CD4-positive, alpha-beta memory T cell (primary cell): ENCODE measurements at regions not wholly inside any gene's neighbourhood (a gene's known extent, or its start where the extent isn't known, plus 50 kb on each side); places are given as distances from the start of the nearest gene placed in this dataset.

Experiments used
- CTCF ChIA-PET: fragments of 350-600 bp; sonication (Branson Sonifier 250); formaldehyde crosslinking; loops from one replicate; lab custom pipeline; 2021; ENCODE audit warnings: inconsistent platforms; ENCODE audit not compliant: partially characterized antibody; lab: Charles Lee
- POLR2A ChIA-PET: fragments of 350-600 bp; sonication (Branson Sonifier 250); formaldehyde crosslinking; loops from one replicate; lab custom pipeline; 2021; ENCODE audit not compliant: partially characterized antibody; lab: Charles Lee
- DNase-seq, 5 donors: peaks; one replicate each; pipeline versions ENCODE4 v3.0.0 to v3.0.0-alpha.2; 2020 to 2022; ENCODE audit warnings: mixed read lengths in 1 of 5
- H3K27ac ChIP-seq: one replicate; pipeline ENCODE4 v1.7.0; 2013; ENCODE audit warnings: low read depth, low read length
- H3K27me3 ChIP-seq: 2 replicates; pipeline ENCODE4 v1.7.0; 2013; ENCODE audit warnings: mild to moderate bottlenecking, low read length, moderate library complexity; ENCODE audit not compliant: insufficient read depth
- H3K36me3 ChIP-seq: 2 replicates; pipeline ENCODE4 v1.7.0; 2013; ENCODE audit warnings: mild to moderate bottlenecking, low read length, moderate library complexity; ENCODE audit not compliant: insufficient read depth
- H3K4me1 ChIP-seq: 2 replicates; pipeline ENCODE4 v1.7.0; 2013; ENCODE audit warnings: mild to moderate bottlenecking, low read length, moderate library complexity; ENCODE audit not compliant: insufficient read depth
- H3K4me3 ChIP-seq, 2 donors: one replicate each; pipeline ENCODE4 v1.7.0; 2013; ENCODE audit warnings: low read length in 2 of 2, mild to moderate bottlenecking in 1 of 2
- H3K9me3 ChIP-seq, 2 donors: one replicate each; pipeline ENCODE4 v1.7.0; 2013; ENCODE audit warnings: low read length in 2 of 2, control low read depth in 1 of 2; ENCODE audit not compliant: control insufficient read depth in 1 of 2
- H3K27ac Mint-ChIP-seq, 7 donors: one replicate each; pipeline ENCODE4 v1.8.0; 2020 to 2021; ENCODE audit warnings: mixed read lengths in 7 of 7, mild to moderate bottlenecking in 6 of 7, inconsistent platforms in 3 of 7, moderate library complexity in 3 of 7
- H3K27me3 Mint-ChIP-seq, 2 donors: one replicate each; pipeline ENCODE4 v1.8.0; 2020 to 2021; ENCODE audit warnings: mixed read lengths in 2 of 2
- H3K36me3 Mint-ChIP-seq, 2 donors: one replicate each; pipeline ENCODE4 v1.8.0; 2020 to 2021; ENCODE audit warnings: mixed read lengths in 2 of 2, inconsistent platforms in 1 of 2, mild to moderate bottlenecking in 1 of 2
- H3K4me1 Mint-ChIP-seq, 4 donors: one replicate each; pipeline ENCODE4 v1.8.0; 2020 to 2021; ENCODE audit warnings: mixed read lengths in 4 of 4, mild to moderate bottlenecking in 1 of 4
- H3K4me3 Mint-ChIP-seq, 8 donors: one replicate each; pipeline ENCODE4 v1.8.0; 2020 to 2021; ENCODE audit warnings: mixed read lengths in 8 of 8, mild to moderate bottlenecking in 7 of 8, moderate library complexity in 6 of 8, inconsistent platforms in 3 of 8
- H3K9me3 Mint-ChIP-seq, 8 donors: one replicate each; pipeline ENCODE4 v1.8.0; 2020 to 2021; ENCODE audit warnings: mixed read lengths in 8 of 8, mild to moderate bottlenecking in 5 of 8, inconsistent platforms in 3 of 8, moderate library complexity in 1 of 8
- intact Hi-C: fragments of 100-400 bp; cut with micrococcal nuclease; formaldehyde crosslinking; loops from one replicate; pipeline ENCODE4 v1.15.1; 2023

DNA sequence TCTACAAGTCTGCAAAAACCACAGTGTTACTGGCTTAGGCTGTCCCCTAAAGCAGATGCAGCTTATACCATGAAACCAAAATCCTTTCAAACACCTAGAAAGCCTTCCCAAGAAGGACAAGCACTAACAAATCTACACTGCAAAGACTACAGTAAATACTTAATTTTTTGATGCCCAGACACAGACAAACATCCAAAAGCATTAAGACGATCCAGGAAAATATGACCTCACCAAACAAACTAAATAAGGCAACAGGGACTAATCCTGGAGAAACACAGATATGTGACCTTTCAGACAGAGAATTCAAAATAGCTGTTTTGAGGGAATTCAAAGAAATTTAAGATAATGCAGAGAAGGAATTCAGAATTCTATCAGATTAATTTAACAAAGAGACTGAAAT, 423.5 kb downstream of the COL12A1 start:
- ChIA-PET POLR2A (no interaction called here), CTCF (no interaction called here)
- no peaks in the 10 kb centered on the region for H3K9me3 ChIP-seq
- no peaks in the 10 kb centered on the region for H3K27me3 ChIP-seq
- no peak overlapping the region for H3K4me3 ChIP-seq
- DNase-seq: no peak
- H3K4me1 ChIP-seq: no peaks in the 10 kb centered on the region
- intact Hi-C loops: no loop called here
- no peaks in the 10 kb centered on the region for H3K27me3 Mint-ChIP-seq
- no peaks in the 10 kb centered on the region for H3K36me3 ChIP-seq
- no peak overlapping the region for H3K4me3 Mint-ChIP-seq
- peaks cover 3 to 16% (median 4%) of the 10 kb centered on the region in 8 donors for H3K9me3 Mint-ChIP-seq
- H3K4me1 Mint-ChIP-seq: no peaks in the 10 kb centered on the region
- H3K36me3 Mint-ChIP-seq: no peaks in the 10 kb centered on the region
- no peak overlapping the region for H3K27ac ChIP-seq
- H3K27ac Mint-ChIP-seq: no peak overlapping the region

DNA sequence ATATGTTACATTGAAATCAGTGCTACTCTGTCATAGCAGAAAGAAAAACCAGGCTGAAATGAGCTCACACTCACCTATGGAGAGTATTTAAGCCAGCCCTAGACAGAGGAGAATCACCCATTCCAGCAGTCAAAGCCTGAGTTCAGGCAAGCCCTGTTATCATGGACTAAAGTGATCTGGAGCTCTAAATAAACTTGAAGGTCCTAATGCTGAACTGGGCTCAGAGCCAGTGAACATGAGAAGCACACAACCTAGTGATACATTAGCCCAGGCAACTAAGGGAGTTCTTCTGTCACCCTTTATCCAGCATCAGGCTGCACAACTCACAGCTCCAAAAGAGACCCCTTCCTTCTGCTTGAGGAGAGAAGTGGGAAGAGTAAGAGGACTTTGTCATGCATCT, 425.0 kb downstream of the COL12A1 start:
- CTCF ChIA-PET: no interaction called here
- no peak overlapping the region for H3K27ac ChIP-seq
- Mint-ChIP-seq H3K4me1 (no peaks in the 10 kb centered on the region), H3K4me3 (no peak overlapping the region), H3K36me3 (no peaks in the 10 kb centered on the region), H3K9me3 (peaks cover 3 to 16% (median 5%) of the 10 kb centered on the region in 8 donors), H3K27ac (no peak overlapping the region), H3K27me3 (no peaks in the 10 kb centered on the region)
- H3K9me3 ChIP-seq: no peaks in the 10 kb centered on the region
- POLR2A ChIA-PET: no interaction called here
- no peak overlapping the region for H3K4me3 ChIP-seq
- H3K4me1 ChIP-seq: no peaks in the 10 kb centered on the region
- intact Hi-C loops: no loop called here
- H3K27me3 ChIP-seq: no peaks in the 10 kb centered on the region
- H3K36me3 ChIP-seq: no peaks in the 10 kb centered on the region
- no peak for DNase-seq

DNA sequence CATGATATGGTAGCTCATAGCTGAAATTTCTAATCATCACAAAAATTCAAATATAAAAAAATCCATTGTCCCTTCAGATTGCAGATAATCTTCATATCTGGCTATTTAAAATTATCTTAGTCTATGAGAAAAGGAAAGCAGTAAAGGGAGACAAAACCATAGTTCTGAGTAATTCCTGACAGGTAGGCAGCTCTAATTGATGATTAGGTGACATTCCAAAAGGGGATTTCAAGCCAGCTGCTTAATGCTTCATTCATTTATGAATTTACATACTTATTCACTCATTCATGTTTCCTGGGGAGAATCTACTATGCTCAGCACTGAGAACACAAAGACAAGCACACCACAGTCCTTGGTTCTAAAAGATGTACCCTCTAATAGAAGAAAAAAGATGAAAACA, 437.1 kb downstream of the COL12A1 start:
- DNase-seq: no peak
- Mint-ChIP-seq H3K27ac (no peak overlapping the region), H3K36me3 (no peaks in the 10 kb centered on the region), H3K4me1 (no peaks in the 10 kb centered on the region), H3K4me3 (no peak overlapping the region), H3K27me3 (no peaks in the 10 kb centered on the region), H3K9me3 (peaks cover 0 to 3% (median 1%) of the 10 kb centered on the region in 8 donors)
- intact Hi-C loops: no loop called here
- Histone ChIP-seq H3K27ac (no peak overlapping the region), H3K27me3 (no peaks in the 10 kb centered on the region), H3K9me3 (no peaks in the 10 kb centered on the region), H3K4me3 (no peak overlapping the region), H3K36me3 (no peaks in the 10 kb centered on the region), H3K4me1 (no peaks in the 10 kb centered on the region)
- ChIA-PET POLR2A (no interaction called here), CTCF (no interaction called here)

DNA sequence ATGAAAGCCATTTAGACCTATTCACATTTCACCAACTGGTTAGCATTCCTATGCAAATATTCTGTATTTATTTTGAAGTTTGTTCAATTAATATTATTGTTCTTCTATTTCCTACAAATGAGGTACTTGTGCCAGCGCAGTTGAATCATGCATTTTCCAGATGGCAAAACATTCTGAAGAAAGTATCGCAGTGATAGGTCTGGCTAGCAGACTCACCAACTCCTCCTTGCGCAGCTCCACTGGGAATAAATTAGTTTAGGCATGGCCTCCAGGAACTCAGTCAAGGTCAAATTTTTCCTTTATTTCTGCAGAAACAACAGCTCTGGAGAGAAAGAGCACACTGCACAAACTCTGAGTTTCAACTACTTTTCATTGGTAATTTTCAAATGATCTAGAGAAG, 437.7 kb downstream of the COL12A1 start:
- H3K36me3 Mint-ChIP-seq: no peaks in the 10 kb centered on the region
- H3K27ac Mint-ChIP-seq: no peak overlapping the region
- no peaks in the 10 kb centered on the region for H3K27me3 Mint-ChIP-seq
- DNase-seq: no peak
- H3K4me3 ChIP-seq: no peak overlapping the region
- H3K27ac ChIP-seq: no peak overlapping the region
- POLR2A ChIA-PET: no interaction called here
- intact Hi-C loops: no loop called here
- no peaks in the 10 kb centered on the region for H3K9me3 ChIP-seq
- H3K4me1 Mint-ChIP-seq: no peaks in the 10 kb centered on the region
- CTCF ChIA-PET: no interaction called here
- no peaks in the 10 kb centered on the region for H3K27me3 ChIP-seq
- no peak overlapping the region for H3K4me3 Mint-ChIP-seq
- H3K9me3 Mint-ChIP-seq: peaks cover 0 to 3% (median 1%) of the 10 kb centered on the region in 8 donors
- no peaks in the 10 kb centered on the region for H3K36me3 ChIP-seq
- no peaks in the 10 kb centered on the region for H3K4me1 ChIP-seq

DNA sequence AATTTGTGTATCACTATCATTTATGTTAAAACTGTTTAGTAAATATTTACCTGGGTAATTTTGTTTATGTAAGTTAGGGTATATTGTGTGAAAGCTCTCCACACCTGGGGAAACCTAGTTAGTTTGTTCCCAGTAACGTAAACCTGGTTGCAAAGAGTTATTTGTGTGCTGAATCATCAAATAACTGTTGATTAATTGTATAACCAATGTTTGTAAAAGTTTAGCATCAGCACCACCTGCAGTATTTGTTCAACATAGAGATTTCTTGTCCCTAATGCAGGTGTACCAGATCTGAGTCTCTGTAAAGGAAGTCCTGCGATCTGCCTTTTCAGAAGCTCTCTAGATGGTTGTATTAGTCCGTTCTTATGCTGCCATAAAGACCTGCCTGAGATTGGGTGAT, 440.4 kb downstream of the COL12A1 start:
- ChIA-PET CTCF (no interaction called here), POLR2A (no interaction called here)
- no peak overlapping the region for H3K27ac ChIP-seq
- H3K36me3 ChIP-seq: no peaks in the 10 kb centered on the region
- Mint-ChIP-seq H3K27me3 (no peaks in the 10 kb centered on the region), H3K27ac (no peak overlapping the region), H3K36me3 (no peaks in the 10 kb centered on the region), H3K4me3 (no peak overlapping the region), H3K9me3 (peaks cover 0 to 3% (median 1%) of the 10 kb centered on the region in 8 donors), H3K4me1 (no peaks in the 10 kb centered on the region)
- no peak for DNase-seq
- H3K27me3 ChIP-seq: no peaks in the 10 kb centered on the region
- no peak overlapping the region for H3K4me3 ChIP-seq
- no peaks in the 10 kb centered on the region for H3K9me3 ChIP-seq
- intact Hi-C loops: no loop called here
- H3K4me1 ChIP-seq: no peaks in the 10 kb centered on the region

DNA sequence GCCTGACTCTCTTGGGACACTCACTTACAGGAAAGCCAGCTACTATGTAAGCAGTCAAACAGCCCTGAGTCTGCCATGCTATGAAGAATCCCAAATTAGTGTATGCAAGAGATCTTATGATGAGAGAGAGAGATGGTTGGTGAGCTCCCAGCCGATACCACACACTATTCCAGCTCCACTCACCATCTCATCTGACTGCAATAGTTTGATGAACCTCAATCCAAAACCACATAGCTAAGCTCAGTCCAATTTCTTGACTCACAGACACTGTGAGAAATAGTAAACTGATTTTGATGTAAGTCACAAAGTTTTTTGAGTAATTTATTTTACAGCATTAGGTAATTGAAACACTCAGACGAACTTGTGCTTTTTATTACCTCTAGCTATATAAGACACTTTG, 441.4 kb downstream of the COL12A1 start:
- CTCF ChIA-PET: no interaction called here

DNA sequence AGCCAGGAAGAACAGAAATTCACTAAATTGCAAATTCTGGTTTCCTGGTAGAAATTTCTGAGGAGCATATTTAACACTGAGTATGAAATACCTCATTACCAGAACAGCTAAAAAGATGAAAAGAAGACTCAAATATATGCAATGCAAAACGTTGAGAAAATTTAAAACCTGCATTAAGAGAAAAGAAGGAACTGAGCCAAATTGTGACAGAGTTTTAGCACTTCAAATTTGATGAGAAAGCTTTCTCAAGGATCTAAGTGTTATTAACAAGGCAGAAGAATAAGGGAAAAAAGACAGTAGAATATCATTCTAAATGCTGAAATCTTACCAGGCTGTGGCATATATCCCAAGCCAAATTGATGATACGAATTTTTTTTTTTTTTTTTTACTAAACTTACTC, 443.0 kb downstream of the COL12A1 start:
- Histone ChIP-seq H3K4me3 (no peak overlapping the region), H3K27me3 (no peaks in the 10 kb centered on the region), H3K4me1 (no peaks in the 10 kb centered on the region), H3K36me3 (no peaks in the 10 kb centered on the region), H3K9me3 (no peaks in the 10 kb centered on the region), H3K27ac (no peak overlapping the region)
- Mint-ChIP-seq H3K36me3 (no peaks in the 10 kb centered on the region), H3K27ac (no peak overlapping the region), H3K27me3 (no peaks in the 10 kb centered on the region), H3K4me3 (no peak overlapping the region), H3K4me1 (no peaks in the 10 kb centered on the region), H3K9me3 (peaks cover 0 to 4% (median 1%) of the 10 kb centered on the region in 8 donors)
- ChIA-PET POLR2A (no interaction called here), CTCF (no interaction called here)
- DNase-seq: no peak
- intact Hi-C loops: no loop called here

More for the DNA sequence above, 441.4 kb downstream of the COL12A1 start:
- H3K36me3 Mint-ChIP-seq: no peaks in the 10 kb centered on the region
- DNase-seq: no peak
- Histone ChIP-seq H3K27me3 (no peaks in the 10 kb centered on the region), H3K27ac (no peak overlapping the region), H3K9me3 (no peaks in the 10 kb centered on the region), H3K4me1 (no peaks in the 10 kb centered on the region), H3K4me3 (no peak overlapping the region), H3K36me3 (no peaks in the 10 kb centered on the region)
- intact Hi-C loops: no loop called here
- POLR2A ChIA-PET: no interaction called here
- no peaks in the 10 kb centered on the region for H3K4me1 Mint-ChIP-seq
- H3K9me3 Mint-ChIP-seq: peaks cover 0 to 4% (median 1%) of the 10 kb centered on the region in 8 donors
- no peak overlapping the region for H3K27ac Mint-ChIP-seq
- H3K4me3 Mint-ChIP-seq: no peak overlapping the region
- H3K27me3 Mint-ChIP-seq: no peaks in the 10 kb centered on the region

DNA sequence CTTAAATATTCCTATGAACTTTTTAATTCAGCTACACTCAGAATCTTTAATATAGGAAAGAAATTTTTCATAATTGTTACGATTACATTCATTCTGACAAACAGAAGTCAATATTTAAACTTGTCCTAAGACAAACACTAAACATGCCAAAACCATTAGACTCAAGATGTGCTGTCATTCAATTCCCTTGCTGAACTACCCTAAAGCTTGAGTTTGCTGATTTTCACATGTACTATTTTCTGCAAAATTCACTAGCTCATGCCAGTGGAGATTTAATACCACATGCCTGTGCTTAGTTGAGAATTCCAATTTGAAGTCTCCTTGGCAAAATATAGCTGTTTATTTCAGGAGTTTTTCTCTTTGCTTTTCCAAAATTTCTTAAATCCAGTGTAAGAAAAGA, 448.0 kb downstream of the COL12A1 start:
- Mint-ChIP-seq H3K27me3 (no peaks in the 10 kb centered on the region), H3K9me3 (peaks cover 0 to 6% (median 0%) of the 10 kb centered on the region in 8 donors), H3K4me1 (no peaks in the 10 kb centered on the region), H3K36me3 (no peaks in the 10 kb centered on the region), H3K27ac (no peak overlapping the region), H3K4me3 (no peak overlapping the region)
- POLR2A ChIA-PET: no interaction called here
- CTCF ChIA-PET: no interaction called here
- H3K27me3 ChIP-seq: no peaks in the 10 kb centered on the region
- H3K4me1 ChIP-seq: no peaks in the 10 kb centered on the region
- intact Hi-C loops: no loop called here
- H3K4me3 ChIP-seq: no peak overlapping the region
- no peak for DNase-seq
- no peak overlapping the region for H3K27ac ChIP-seq
- no peaks in the 10 kb centered on the region for H3K9me3 ChIP-seq
- no peaks in the 10 kb centered on the region for H3K36me3 ChIP-seq
